HCT116 (cell line): ENCODE measurements at regions not wholly inside any gene's neighbourhood (a gene's known extent, or its start where the extent isn't known, plus 50 kb on each side); places are given as distances from the start of the nearest gene placed in this dataset.
A peak's percentile ranks its signal among the peaks of the same experiment; 100 is the strongest.
"Not testable (repeated sequence)": the region's sequence is repeated elsewhere in the genome, so short reads cannot be mapped to it uniquely, and the experiment has no call there.

Source experiments
- ATAC-seq: fragments of 200-7000 bp; cut with Tn5 transposase; 2 replicates; pipeline ENCODE4 v1.9.1; 2020; ENCODE audit warnings: mild to moderate bottlenecking, moderate library complexity
- BruUV-seq: library from RNA; stranded (reverse); fragments of 400-500 nt; replicated peaks from 2 replicates; lab custom pipeline; 2021; lab: Mats Ljungman, UMichigan
- CTCF ChIA-PET: fragments of 300-600 bp; sonication (Branson Sonifier 250); formaldehyde crosslinking; loops from one replicate; lab custom pipeline; 2021; ENCODE audit warnings: antibody characterized with exemption; lab: Charles Lee
- POLR2A ChIA-PET: fragments of 300-600, 350-600 bp; sonication (Branson Sonifier 250); formaldehyde crosslinking; loops from one replicate; lab custom pipeline; 2021; ENCODE audit warnings: antibody characterized with exemption; lab: Charles Lee
- RAD21 ChIA-PET, 2 experiments: fragments of 300-600 bp; sonication (Branson Sonifier 250); formaldehyde crosslinking; loops; one replicate each; lab custom pipeline; 2023; ENCODE audit warnings: low total read pairs in 2 of 2; ENCODE audit not compliant: uncharacterized antibody in 2 of 2, unreplicated experiment in 2 of 2, low non-redundant PET in 1 of 2; lab: Charles Lee
- DNase-seq: peaks from one replicate; pipeline ENCODE4 v3.0.0-alpha.2; 2010; ENCODE audit warnings: low read depth, low spot score
- H2AFZ ChIP-seq: fragments of 200-600 bp; shearing (Covaris generic), sonication (generic); 2 replicates; pipeline ENCODE4 v1.6.1; 2017; ENCODE audit warnings: low read depth, mixed run types, mixed read lengths, antibody characterized with exemption, low read length; ENCODE audit not compliant: poor library complexity, severe bottlenecking
- H3K27ac ChIP-seq: 2 replicates; pipeline ENCODE4 v1.5.1; 2012; ENCODE audit warnings: low read depth, low read length
- H3K27me3 ChIP-seq: fragments of 200-600 bp; sonication (generic); 2 replicates; pipeline ENCODE4 v1.6.1; 2016; ENCODE audit warnings: mixed run types, low read length, mixed read lengths; ENCODE audit not compliant: insufficient read depth
- H3K36me3 ChIP-seq, 2 experiments: fragments of 200-500 bp in 1 of 2; fragments of 200-600 bp in 1 of 2; sonication (Bioruptor generic) in 1 of 2; sonication (generic) in 1 of 2; 2 replicates each; pipeline versions ENCODE4 v1.5.1 to v1.6.1; 2014 to 2016; ENCODE audit warnings: low read length in 2 of 2, inconsistent platforms in 1 of 2, mixed read lengths in 1 of 2, mixed run types in 1 of 2; ENCODE audit not compliant: insufficient read depth in 2 of 2, control insufficient read depth in 1 of 2
- H3K4me1 ChIP-seq, 2 experiments: fragments of 200-600 bp in 1 of 2; sonication (generic) in 1 of 2; 2 replicates each; pipeline versions ENCODE4 v1.5.1 to v1.6.1; 2012 to 2017; ENCODE audit warnings: low read length in 2 of 2, inconsistent platforms in 1 of 2, mild to moderate bottlenecking in 1 of 2, mixed read lengths in 1 of 2, mixed run types in 1 of 2, moderate library complexity in 1 of 2; ENCODE audit not compliant: insufficient read depth in 2 of 2, control insufficient read depth in 1 of 2
- H3K4me2 ChIP-seq: fragments of 200-600 bp; sonication (generic); 2 replicates; pipeline ENCODE4 v1.6.1; 2017; ENCODE audit warnings: mixed run types, low read length, mixed read lengths
- H3K4me3 ChIP-seq, 2 experiments: fragments of 200-600 bp in 1 of 2; sonication (generic) in 1 of 2; replicated peaks in 1 of 2; 2 replicates each; pipeline ENCODE4 v1.5.1; 2011 to 2016; ENCODE audit warnings: low read length in 2 of 2, control low read depth in 1 of 2, low read depth in 1 of 2, mild to moderate bottlenecking in 1 of 2, mixed read lengths in 1 of 2, mixed run types in 1 of 2
- H3K79me2 ChIP-seq: fragments of 200-600 bp; sonication (generic); 2 replicates; pipeline ENCODE4 v1.6.1; 2017; ENCODE audit warnings: mild to moderate bottlenecking, mixed run types, low read length, moderate library complexity, mixed read lengths; ENCODE audit not compliant: insufficient read depth
- H3K9ac ChIP-seq: fragments of 200-600 bp; sonication (generic); 2 replicates; pipeline ENCODE4 v1.6.1; 2016; ENCODE audit warnings: low read length, mixed read lengths
- H3K9me2 ChIP-seq: fragments of 200-600 bp; sonication (generic), shearing (Covaris generic); 2 replicates; pipeline ENCODE4 v1.6.1; 2017; ENCODE audit warnings: mixed run types, mild to moderate bottlenecking, moderate library complexity; ENCODE audit not compliant: insufficient read depth
- H3K9me3 ChIP-seq, 2 experiments: fragments of 200-500 bp in 1 of 2; fragments of 200-600 bp in 1 of 2; sonication (Bioruptor generic) in 1 of 2; sonication (generic) in 1 of 2; 2 replicates each; pipeline ENCODE4 v1.6.1; 2014 to 2017; ENCODE audit warnings: low read length in 2 of 2, mixed read lengths in 2 of 2, inconsistent platforms in 1 of 2, low read depth in 1 of 2, mild to moderate bottlenecking in 1 of 2, mixed run types in 1 of 2, moderate library complexity in 1 of 2; ENCODE audit not compliant: control insufficient read depth in 1 of 2, insufficient read depth in 1 of 2
- H4K20me1 ChIP-seq: fragments of 200-600 bp; sonication (generic), shearing (Covaris generic); 2 replicates; pipeline ENCODE4 v1.6.1; 2017; ENCODE audit warnings: mixed run types, mild to moderate bottlenecking, moderate library complexity; ENCODE audit not compliant: insufficient read depth
- CEBPB ChIP-seq: IDR thresholded peaks from 2 replicates; pipeline ENCODE4 v1.6.1; 2012; ENCODE audit warnings: low read depth
- FOSL1 ChIP-seq: IDR thresholded peaks from 2 replicates; pipeline ENCODE4 v1.6.1; 2012; ENCODE audit warnings: low read depth
- YY1 ChIP-seq: IDR thresholded peaks from 2 replicates; pipeline ENCODE4 v1.6.1; 2011; ENCODE audit warnings: low read length, low read depth, moderate library complexity, mild to moderate bottlenecking; ENCODE audit not compliant: insufficient replicate concordance; ENCODE audit errors: extremely low read depth
- ZNF274 ChIP-seq: fragments of 200-500 bp; sonication (Bioruptor generic); IDR thresholded peaks from 2 replicates; pipeline ENCODE4 v1.6.1; 2014; ENCODE audit warnings: mild to moderate bottlenecking, low read depth, low read length, inconsistent platforms
- intact Hi-C: fragments of 100-400 bp; cut with micrococcal nuclease; formaldehyde crosslinking; loops from 2 replicates; pipeline ENCODE4 v1.10.0; 2022
- TF ChIP-seq, protein P1 (sequence below): IDR thresholded peaks from 2 replicates; pipeline ENCODE4 v1.6.1; 2012

DNA sequence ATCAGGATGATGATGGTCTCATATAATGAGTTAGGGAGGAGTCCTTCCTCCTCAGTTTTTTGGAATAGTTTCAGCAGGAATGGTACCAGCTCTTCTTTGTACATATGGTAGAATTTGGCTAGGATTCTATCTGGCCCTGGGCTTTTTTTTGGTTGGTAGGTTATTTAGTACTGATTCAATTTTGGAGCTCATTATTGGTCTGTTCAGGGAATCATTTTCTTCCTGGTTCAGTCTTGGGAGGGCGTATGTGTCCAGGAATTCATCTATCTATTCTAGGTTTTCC lies 73.3 kb upstream of the BOD1L1 start:
- H3K79me2 ChIP-seq, H3K27me3 ChIP-seq, H3K4me1 ChIP-seq, H3K9me2 ChIP-seq, ATAC-seq, CTCF ChIA-PET, H4K20me1 ChIP-seq, H3K9ac ChIP-seq, DNase-seq, H3K4me3 ChIP-seq, H2AFZ ChIP-seq, RAD21 ChIA-PET, H3K4me2 ChIP-seq, H3K9me3 ChIP-seq, H3K36me3 ChIP-seq, POLR2A ChIA-PET, BruUV-seq, intact Hi-C loops, H3K27ac ChIP-seq: not testable (repeated sequence)

DNA sequence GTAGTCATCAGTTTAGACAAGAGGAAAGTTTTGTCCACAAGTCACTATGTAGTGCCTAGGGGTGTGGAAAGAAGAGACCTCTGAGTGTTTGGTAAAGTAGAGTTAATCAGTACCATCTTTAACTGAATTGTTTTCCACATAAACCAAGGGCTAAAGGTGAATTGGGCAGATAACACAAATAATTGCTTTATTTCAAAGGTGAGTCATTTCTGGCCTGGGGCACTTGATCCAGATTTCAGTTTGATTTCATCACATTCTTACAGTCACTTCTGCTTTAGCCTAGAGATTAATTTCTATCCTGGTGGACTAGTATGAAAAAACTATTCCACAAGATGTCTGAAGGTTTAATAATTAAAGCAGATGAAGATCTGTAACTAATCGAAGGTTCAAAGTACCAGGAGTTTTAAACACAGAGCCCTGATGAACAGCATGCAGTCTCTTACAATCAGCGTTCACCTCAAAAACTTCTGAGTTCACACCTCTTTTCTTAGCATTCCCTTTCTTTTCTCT lies 74.5 kb upstream of the BOD1L1 start:
- no peak for TF ChIP-seq YY1
- peak; percentile 78 for TF ChIP-seq CEBPB
- no peak for TF ChIP-seq ZNF274
- TF ChIP-seq FOSL1: 0 out of 2 replicates have a peak, but pooled peaks have one; percentile 21
- TF ChIP-seq, protein P1, sequence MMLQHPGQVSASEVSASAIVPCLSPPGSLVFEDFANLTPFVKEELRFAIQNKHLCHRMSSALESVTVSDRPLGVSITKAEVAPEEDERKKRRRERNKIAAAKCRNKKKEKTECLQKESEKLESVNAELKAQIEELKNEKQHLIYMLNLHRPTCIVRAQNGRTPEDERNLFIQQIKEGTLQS: no peak
- TF ChIP-seq, all 23 proteins: peak for 2

More for the DNA sequence above, 74.5 kb upstream of the BOD1L1 start:
- no peak for ATAC-seq
- no peaks in the 10 kb centered on the region for H3K9me2 ChIP-seq
- H3K27ac ChIP-seq: no peak overlapping the region
- no peak overlapping the region for H3K4me2 ChIP-seq
- no peaks in the 10 kb centered on the region for H3K79me2 ChIP-seq
- H4K20me1 ChIP-seq: no peaks in the 10 kb centered on the region
- H3K4me3 ChIP-seq: no peak overlapping the region
- RAD21 ChIA-PET: no interaction called here
- intact Hi-C loops: no loop called here
- H3K27me3 ChIP-seq: no peaks in the 10 kb centered on the region
- CTCF ChIA-PET: no interaction called here
- H3K4me1 ChIP-seq: no peaks in the 10 kb centered on the region
- POLR2A ChIA-PET: no interaction called here
- no TSS peak for BruUV-seq
- peak; percentile 13 for DNase-seq
- no peak overlapping the region for H2AFZ ChIP-seq
- H3K36me3 ChIP-seq: no peaks in the 10 kb centered on the region
- no peak overlapping the region for H3K9ac ChIP-seq
- H3K9me3 ChIP-seq: no peaks in the 10 kb centered on the region
